Ishikawa (cell line): ENCODE measurements at regions not wholly inside any gene's neighbourhood (a gene's known extent, or its start where the extent isn't known, plus 50 kb on each side); places are given as distances from the start of the nearest gene placed in this dataset.
A peak's percentile ranks its signal among the peaks of the same experiment; 100 is the strongest.

Source experiments
- EP300 ChIP-seq: IDR thresholded peaks from 2 replicates; pipeline ENCODE4 v1.6.1; 2012; ENCODE audit warnings: borderline replicate concordance
- NFIC ChIP-seq: IDR thresholded peaks from 2 replicates; pipeline ENCODE4 v1.6.1; 2012
- RAD21 ChIP-seq: IDR thresholded peaks from 2 replicates; pipeline ENCODE4 v1.6.1; 2012; ENCODE audit warnings: low read depth
- TF ChIP-seq, protein P1 (sequence below): IDR thresholded peaks from 2 replicates; pipeline ENCODE4 v1.6.1; 2012; ENCODE audit warnings: low read depth, mild to moderate bottlenecking
- TF ChIP-seq, protein P2 (sequence below): IDR thresholded peaks from 2 replicates; pipeline ENCODE4 v1.6.1; 2012

DNA sequence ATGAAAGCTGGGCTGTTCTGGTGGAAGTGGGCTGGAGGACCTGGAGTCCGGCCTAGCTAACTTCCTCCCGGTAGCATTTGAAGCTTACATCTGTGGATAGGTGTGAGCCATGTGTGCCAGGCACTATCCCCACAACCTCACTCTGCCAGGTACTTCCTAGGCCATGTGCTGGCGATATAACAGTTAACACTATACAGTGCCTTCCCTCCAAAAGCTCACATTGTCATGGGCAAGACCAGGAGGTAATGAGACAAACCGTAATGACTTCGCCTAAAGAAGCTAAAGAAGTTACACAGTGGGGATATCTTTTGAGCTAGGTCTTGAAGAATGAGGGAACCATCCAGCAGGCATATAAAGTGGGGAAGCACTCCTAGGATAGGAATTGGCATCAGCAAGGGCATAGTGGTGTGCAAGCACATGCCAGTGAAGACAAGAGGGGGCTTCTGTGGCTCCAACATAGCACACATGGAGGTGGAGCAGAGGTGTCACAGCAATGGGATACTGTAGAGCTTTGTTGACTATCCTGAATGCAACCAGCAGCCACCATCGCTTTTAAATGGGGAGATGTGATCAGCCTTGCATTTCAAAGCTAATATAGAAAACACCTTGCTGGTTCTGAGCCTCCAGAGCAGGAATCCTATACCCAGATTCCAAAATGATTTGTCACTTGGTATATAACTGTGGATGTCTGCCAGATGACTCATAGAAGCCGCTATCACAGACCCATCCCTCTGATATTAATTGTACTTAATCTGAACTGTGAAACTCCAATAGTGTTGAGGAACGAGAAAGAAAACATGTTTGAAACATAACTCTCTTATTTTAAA, 466.3 kb downstream of the LMO4 start:
- TF ChIP-seq, protein P1, sequence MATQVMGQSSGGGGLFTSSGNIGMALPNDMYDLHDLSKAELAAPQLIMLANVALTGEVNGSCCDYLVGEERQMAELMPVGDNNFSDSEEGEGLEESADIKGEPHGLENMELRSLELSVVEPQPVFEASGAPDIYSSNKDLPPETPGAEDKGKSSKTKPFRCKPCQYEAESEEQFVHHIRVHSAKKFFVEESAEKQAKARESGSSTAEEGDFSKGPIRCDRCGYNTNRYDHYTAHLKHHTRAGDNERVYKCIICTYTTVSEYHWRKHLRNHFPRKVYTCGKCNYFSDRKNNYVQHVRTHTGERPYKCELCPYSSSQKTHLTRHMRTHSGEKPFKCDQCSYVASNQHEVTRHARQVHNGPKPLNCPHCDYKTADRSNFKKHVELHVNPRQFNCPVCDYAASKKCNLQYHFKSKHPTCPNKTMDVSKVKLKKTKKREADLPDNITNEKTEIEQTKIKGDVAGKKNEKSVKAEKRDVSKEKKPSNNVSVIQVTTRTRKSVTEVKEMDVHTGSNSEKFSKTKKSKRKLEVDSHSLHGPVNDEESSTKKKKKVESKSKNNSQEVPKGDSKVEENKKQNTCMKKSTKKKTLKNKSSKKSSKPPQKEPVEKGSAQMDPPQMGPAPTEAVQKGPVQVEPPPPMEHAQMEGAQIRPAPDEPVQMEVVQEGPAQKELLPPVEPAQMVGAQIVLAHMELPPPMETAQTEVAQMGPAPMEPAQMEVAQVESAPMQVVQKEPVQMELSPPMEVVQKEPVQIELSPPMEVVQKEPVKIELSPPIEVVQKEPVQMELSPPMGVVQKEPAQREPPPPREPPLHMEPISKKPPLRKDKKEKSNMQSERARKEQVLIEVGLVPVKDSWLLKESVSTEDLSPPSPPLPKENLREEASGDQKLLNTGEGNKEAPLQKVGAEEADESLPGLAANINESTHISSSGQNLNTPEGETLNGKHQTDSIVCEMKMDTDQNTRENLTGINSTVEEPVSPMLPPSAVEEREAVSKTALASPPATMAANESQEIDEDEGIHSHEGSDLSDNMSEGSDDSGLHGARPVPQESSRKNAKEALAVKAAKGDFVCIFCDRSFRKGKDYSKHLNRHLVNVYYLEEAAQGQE: no peak
- TF ChIP-seq NFIC (peak; percentile 63; the same call in 1 of the 2 replicates), RAD21 (no peak), EP300 (peak; percentile 40; the same call in 1 of the 2 replicates)
- TF ChIP-seq, protein P2, sequence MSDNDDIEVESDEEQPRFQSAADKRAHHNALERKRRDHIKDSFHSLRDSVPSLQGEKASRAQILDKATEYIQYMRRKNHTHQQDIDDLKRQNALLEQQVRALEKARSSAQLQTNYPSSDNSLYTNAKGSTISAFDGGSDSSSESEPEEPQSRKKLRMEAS: peak; percentile 63; the same call in 1 of the 2 replicates
